Lung (tissue), 11 donors: ENCODE measurements at regions not wholly inside any gene's neighbourhood (a gene's known extent, or its start where the extent isn't known, plus 50 kb on each side); places are given as distances from the start of the nearest gene placed in this dataset.
"Not testable (repeated sequence)": the region's sequence is repeated elsewhere in the genome, so short reads cannot be mapped to it uniquely, and the experiment has no call there.

ENCODE experiments used
- ATAC-seq: fragments of 200-7000 bp; cut with Tn5 transposase; one replicate; pipeline ENCODE4 v1.9.1; 2020; ENCODE audit warnings: moderate number of reproducible peaks; ENCODE audit not compliant: insufficient read depth, low FRiP score
- DNase-seq, 3 donors: peaks; one replicate each; pipeline ENCODE4 v3.0.0-alpha.2; 2013 to 2017
- H3K27ac ChIP-seq, 2 donors: one replicate each; pipeline ENCODE4 v1.5.1; 2013; ENCODE audit warnings: mild to moderate bottlenecking in 2 of 2, moderate library complexity in 2 of 2, control low read depth in 1 of 2, inconsistent platforms in 1 of 2, low read depth in 1 of 2, low read length in 1 of 2
- H3K27me3 ChIP-seq, 3 donors: one replicate each; pipeline ENCODE4 v1.5.1; 2013; ENCODE audit warnings: low read length in 2 of 3; ENCODE audit not compliant: control insufficient read depth in 3 of 3, insufficient read depth in 3 of 3
- H3K36me3 ChIP-seq, 4 donors: one replicate each; pipeline ENCODE4 v1.5.1; 2013; ENCODE audit warnings: low read length in 4 of 4, mild to moderate bottlenecking in 1 of 4, moderate library complexity in 1 of 4; ENCODE audit not compliant: control insufficient read depth in 4 of 4, insufficient read depth in 4 of 4
- H3K4me1 ChIP-seq, 5 donors: one replicate each; pipeline ENCODE4 v1.5.1; 2013; ENCODE audit warnings: low read length in 5 of 5, mild to moderate bottlenecking in 2 of 5, moderate library complexity in 1 of 5; ENCODE audit not compliant: control insufficient read depth in 5 of 5, insufficient read depth in 5 of 5
- H3K4me3 ChIP-seq: one replicate; pipeline ENCODE4 v1.5.1; 2013; ENCODE audit warnings: mild to moderate bottlenecking, control low read depth, moderate library complexity
- H3K9ac ChIP-seq, 2 donors: one replicate each; pipeline ENCODE4 v1.5.1; 2013; ENCODE audit warnings: low read length in 2 of 2, control low read depth in 1 of 2; ENCODE audit not compliant: insufficient read depth in 1 of 2
- H3K9me3 ChIP-seq, 4 donors: one replicate each; pipeline ENCODE4 v1.5.1; 2013; ENCODE audit warnings: low read length in 3 of 4, mild to moderate bottlenecking in 1 of 4, moderate library complexity in 1 of 4; ENCODE audit not compliant: control insufficient read depth in 4 of 4, insufficient read depth in 3 of 4
- WGBS, 2 donors: extraction: QIAGEN DNeasy Blood & Tissue Kit; methylation state at CpG; one replicate each; pipeline ENCODE4 v1.1.7; 2013; 5-methylcytosine and 5-hydroxymethylcytosine counted together
- TF ChIP-seq, protein P1 (sequence below): IDR thresholded peaks from 2 replicates; pipeline ENCODE4 v1.5.1; 2012; ENCODE audit warnings: mild to moderate bottlenecking; ENCODE audit errors: control extremely low read depth, extremely low read depth
- donor health status: control.
- donor health status: control.
- donor health status: Bipolar disorder and iron deficiency.
- donor health status: healthy.
- donor health status: DM: yes; HTN: yes; CAD: no.

GRCh38 chr10:23584396-23584795 lies 145.5 kb downstream of the OTUD1 start:
- Histone ChIP-seq H3K4me1 (no peaks in the 10 kb centered on the region), H3K9me3 (peaks cover 0 to 3% (median 0%) of the 10 kb centered on the region in 4 donors), H3K9ac (no peak overlapping the region), H3K27me3 (peaks cover 0 to 5% (median 0%) of the 10 kb centered on the region in 3 donors), H3K27ac (no peak overlapping the region), H3K4me3 (no peak overlapping the region), H3K36me3 (no peaks in the 10 kb centered on the region)
- no peak for DNase-seq
- ATAC-seq = no peak
- WGBS, 2 donors = 84 to 90% methylated on average over 2 of the region's 2 CpGs
- TF ChIP-seq, protein P1, sequence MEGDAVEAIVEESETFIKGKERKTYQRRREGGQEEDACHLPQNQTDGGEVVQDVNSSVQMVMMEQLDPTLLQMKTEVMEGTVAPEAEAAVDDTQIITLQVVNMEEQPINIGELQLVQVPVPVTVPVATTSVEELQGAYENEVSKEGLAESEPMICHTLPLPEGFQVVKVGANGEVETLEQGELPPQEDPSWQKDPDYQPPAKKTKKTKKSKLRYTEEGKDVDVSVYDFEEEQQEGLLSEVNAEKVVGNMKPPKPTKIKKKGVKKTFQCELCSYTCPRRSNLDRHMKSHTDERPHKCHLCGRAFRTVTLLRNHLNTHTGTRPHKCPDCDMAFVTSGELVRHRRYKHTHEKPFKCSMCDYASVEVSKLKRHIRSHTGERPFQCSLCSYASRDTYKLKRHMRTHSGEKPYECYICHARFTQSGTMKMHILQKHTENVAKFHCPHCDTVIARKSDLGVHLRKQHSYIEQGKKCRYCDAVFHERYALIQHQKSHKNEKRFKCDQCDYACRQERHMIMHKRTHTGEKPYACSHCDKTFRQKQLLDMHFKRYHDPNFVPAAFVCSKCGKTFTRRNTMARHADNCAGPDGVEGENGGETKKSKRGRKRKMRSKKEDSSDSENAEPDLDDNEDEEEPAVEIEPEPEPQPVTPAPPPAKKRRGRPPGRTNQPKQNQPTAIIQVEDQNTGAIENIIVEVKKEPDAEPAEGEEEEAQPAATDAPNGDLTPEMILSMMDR = no peak

DNA sequence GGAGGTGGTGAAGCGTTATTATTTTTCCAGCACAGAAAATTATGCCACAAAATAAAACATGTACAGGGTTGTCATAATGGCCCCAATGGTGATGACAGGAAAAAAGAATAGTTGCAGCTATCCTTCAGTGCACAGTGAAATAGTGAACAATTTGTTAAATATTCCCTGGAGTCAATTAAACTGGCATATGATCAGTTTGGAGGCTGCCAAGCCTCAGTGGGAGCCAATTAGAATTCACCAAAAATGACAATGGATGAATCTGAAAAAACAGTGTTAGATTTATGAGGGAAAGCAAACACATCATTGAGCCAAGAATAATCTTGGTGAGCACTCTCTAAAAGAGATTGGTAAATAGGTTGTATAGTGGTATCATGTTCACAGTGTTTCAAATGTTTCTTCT lies 146.3 kb downstream of the OTUD1 start:
- WGBS, 2 donors = 88 to 91% methylated on average over 1 of the region's 1 CpG
- H3K4me3 ChIP-seq = no peak overlapping the region
- no peaks in the 10 kb centered on the region for H3K27me3 ChIP-seq
- H3K27ac ChIP-seq = no peak overlapping the region
- H3K4me1 ChIP-seq = no peaks in the 10 kb centered on the region
- no peaks in the 10 kb centered on the region for H3K36me3 ChIP-seq
- DNase-seq = no peak
- H3K9ac ChIP-seq = no peak overlapping the region
- ATAC-seq = no peak
- H3K9me3 ChIP-seq = no peaks in the 10 kb centered on the region
- TF ChIP-seq, protein P1 = no peak

GRCh38 chr10:23585666-23586065 lies 146.8 kb downstream of the OTUD1 start:
- WGBS, 2 donors = 53 to 81% methylated on average over 2 of the region's 2 CpGs
- Histone ChIP-seq H3K4me3 (no peak overlapping the region), H3K9ac (no peak overlapping the region), H3K4me1 (no peaks in the 10 kb centered on the region), H3K27ac (no peak overlapping the region), H3K27me3 (no peaks in the 10 kb centered on the region), H3K9me3 (no peaks in the 10 kb centered on the region), H3K36me3 (no peaks in the 10 kb centered on the region)
- TF ChIP-seq, protein P1 = no peak
- no peak for ATAC-seq
- no peak for DNase-seq

- H3K4me1 ChIP-seq, DNase-seq, H3K9ac ChIP-seq, H3K4me3 ChIP-seq, H3K36me3 ChIP-seq, H3K27ac ChIP-seq, H3K27me3 ChIP-seq, ATAC-seq: not testable (repeated sequence)
- WGBS, 2 donors = 92 to 93% methylated on average over 10 of the region's 10 CpGs
- peaks cover 0 to 12% (median 0%) of the 10 kb centered on the region in 4 donors for H3K9me3 ChIP-seq
Measured at GRCh38 chr10:23595278-23595677, 156.4 kb downstream of the OTUD1 start.
